PC-3 (cell line): ENCODE measurements at regions not wholly inside any gene's neighbourhood (a gene's known extent, or its start where the extent isn't known, plus 50 kb on each side); places are given as distances from the start of the nearest gene placed in this dataset.

Experiments
- ATAC-seq: fragments of 200-7000 bp; cut with Tn5 transposase; 2 replicates; pipeline ENCODE4 v1.9.1; 2020; ENCODE audit warnings: mild to moderate bottlenecking, moderate library complexity
- BruUV-seq: library from RNA; stranded (reverse); fragments of 400-500 nt; replicated peaks from 2 replicates; lab custom pipeline; 2021; lab: Mats Ljungman, UMichigan
- CTCF ChIA-PET: fragments of 300-600 bp; sonication (Branson Sonifier 250); formaldehyde crosslinking; loops from one replicate; lab custom pipeline; 2022; ENCODE audit warnings: antibody characterized with exemption; lab: Charles Lee
- POLR2A ChIA-PET: fragments of 300-600 bp; sonication (Branson Sonifier 250); formaldehyde crosslinking; loops from one replicate; lab custom pipeline; 2022; ENCODE audit warnings: antibody characterized with exemption; ENCODE audit not compliant: unreplicated experiment; lab: Charles Lee
- DNase-seq: peaks from one replicate; pipeline ENCODE4 v3.0.0-alpha.2; 2015
- H2AFZ ChIP-seq: fragments of 300-600 bp; sonication (generic); 2 replicates; pipeline ENCODE4 v1.6.0; 2016; ENCODE audit warnings: antibody characterized with exemption, low read length
- H3F3A ChIP-seq: fragments of 300-600 bp; sonication (generic); one replicate; pipeline ENCODE4 v1.6.0; 2017; ENCODE audit warnings: antibody characterized with exemption, low read length, control low read depth, mild to moderate bottlenecking; ENCODE audit not compliant: unreplicated experiment
- H3K27ac ChIP-seq: fragments of 300-600 bp; sonication (generic); 2 replicates; pipeline ENCODE4 v1.5.1; 2016; ENCODE audit warnings: mild to moderate bottlenecking, low read length
- H3K27me3 ChIP-seq: fragments of 300-600 bp; sonication (generic); 2 replicates; pipeline ENCODE4 v1.6.1; 2016; ENCODE audit warnings: low read length, mixed read lengths
- H3K36me3 ChIP-seq: fragments of 300-600 bp; sonication (generic); 2 replicates; pipeline ENCODE4 v1.6.1; 2016; ENCODE audit warnings: low read depth, mixed run types, low read length, mixed read lengths
- H3K4me1 ChIP-seq: fragments of 300-600 bp; sonication (generic); 2 replicates; pipeline ENCODE4 v1.5.1; 2016; ENCODE audit warnings: low read length; ENCODE audit not compliant: insufficient read depth
- H3K4me2 ChIP-seq: fragments of 300-600 bp; sonication (generic); 2 replicates; pipeline ENCODE4 v1.6.0; 2016; ENCODE audit warnings: low read length
- H3K4me3 ChIP-seq: fragments of 300-600 bp; sonication (generic); 2 replicates; pipeline ENCODE4 v1.5.1; 2016; ENCODE audit warnings: mild to moderate bottlenecking, low read length, mixed read lengths
- H3K79me2 ChIP-seq: fragments of 300-600 bp; sonication (generic); 2 replicates; pipeline ENCODE4 v1.6.1; 2017; ENCODE audit warnings: low read length, mixed read lengths
- H3K9ac ChIP-seq: fragments of 300-600 bp; sonication (generic); 2 replicates; pipeline ENCODE4 v1.6.0; 2016; ENCODE audit warnings: mild to moderate bottlenecking, low read length
- H3K9me2 ChIP-seq: fragments of 300-600 bp; sonication (generic); replicated peaks from 2 replicates; pipeline ENCODE4 v1.6.1; 2016; ENCODE audit warnings: mixed run types, low read length, mixed read lengths
- H3K9me3 ChIP-seq: fragments of 300-600 bp; sonication (generic); 2 replicates; pipeline ENCODE4 v1.6.1; 2016; ENCODE audit warnings: low read length, mixed read lengths
- H4K20me1 ChIP-seq: fragments of 300-600 bp; sonication (generic); 2 replicates; pipeline ENCODE4 v1.6.1; 2016; ENCODE audit warnings: low read length, mixed read lengths
- CTCF ChIP-seq: fragments of 300-600 bp; sonication (generic); conservative IDR thresholded peaks from 2 replicates; pipeline ENCODE4 v1.5.1; 2017; ENCODE audit warnings: antibody characterized with exemption, low read depth, mild to moderate bottlenecking, low read length
- EZH2 ChIP-seq: fragments of 300-600 bp; sonication (generic); IDR thresholded peaks from one replicate; pipeline ENCODE4 v1.6.1; 2017; ENCODE audit warnings: antibody characterized with exemption, mild to moderate bottlenecking, low read length; ENCODE audit not compliant: unreplicated experiment
- EZH2phosphoT487 ChIP-seq: fragments of 300-600 bp; sonication (generic); IDR thresholded peaks from 2 replicates; pipeline ENCODE4 v1.6.1; 2018; ENCODE audit warnings: mild to moderate bottlenecking, antibody characterized with exemption, low read length, borderline replicate concordance
- intact Hi-C: fragments of 100-400 bp; cut with micrococcal nuclease; formaldehyde crosslinking; loops from 2 replicates; pipeline ENCODE4 v1.9.0; 2023

GRCh38 chr10:106032450-106033002 lies 1132.0 kb downstream of the SORCS1 start:
- Histone ChIP-seq H4K20me1 (no peaks in the 10 kb centered on the region), H3K9me2 (no peaks in the 10 kb centered on the region), H3K27me3 (no peaks in the 10 kb centered on the region), H2AFZ (no peak overlapping the region), H3K4me2 (no peak overlapping the region), H3K9ac (no peak overlapping the region), H3F3A (no peaks in the 10 kb centered on the region), H3K9me3 (no peaks in the 10 kb centered on the region), H3K4me1 (no peaks in the 10 kb centered on the region), H3K79me2 (no peaks in the 10 kb centered on the region), H3K27ac (no peak overlapping the region), H3K36me3 (no peaks in the 10 kb centered on the region), H3K4me3 (no peak overlapping the region)
- DNase-seq, result no peak
- ChIA-PET CTCF (no interaction called here), POLR2A (no interaction called here)
- BruUV-seq, result no TSS peak
- ATAC-seq, result no peak
- intact Hi-C loops, result no loop called here
- no peak for TF ChIP-seq EZH2phosphoT487
- TF ChIP-seq EZH2, result no peak
- no peak for TF ChIP-seq CTCF

DNA sequence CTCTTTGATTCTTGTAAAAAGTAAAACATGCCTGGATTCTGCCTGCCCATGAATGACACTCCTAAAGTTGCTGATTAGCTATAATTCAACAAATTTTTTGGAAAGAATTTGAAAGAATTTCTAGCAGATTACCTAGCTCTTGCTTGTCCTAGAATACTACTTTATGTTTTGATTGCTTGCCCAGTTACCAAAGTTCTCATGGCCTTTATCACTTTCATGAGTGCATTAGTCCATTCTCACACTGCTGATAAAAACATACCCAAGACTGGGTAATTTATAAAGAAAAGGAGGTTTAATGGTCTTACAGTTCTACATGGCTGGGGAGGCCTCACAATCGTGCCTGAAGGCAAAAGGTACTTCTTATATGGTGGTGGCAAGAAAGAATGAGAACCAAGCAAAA lies 1137.3 kb downstream of the SORCS1 start:
- Histone ChIP-seq H3K36me3 (no peaks in the 10 kb centered on the region), H3K4me2 (no peak overlapping the region), H3K27ac (no peak overlapping the region), H3K4me3 (no peak overlapping the region), H3K9ac (no peak overlapping the region), H3K9me2 (no peaks in the 10 kb centered on the region), H3F3A (no peaks in the 10 kb centered on the region), H3K4me1 (no peaks in the 10 kb centered on the region), H4K20me1 (no peaks in the 10 kb centered on the region), H2AFZ (no peak overlapping the region), H3K79me2 (no peaks in the 10 kb centered on the region), H3K9me3 (no peaks in the 10 kb centered on the region), H3K27me3 (peaks cover 16% of the 10 kb centered on the region; the same call in 1 of the 2 replicates)
- ChIA-PET POLR2A (no interaction called here), CTCF (no interaction called here)
- no TSS peak for BruUV-seq
- intact Hi-C loops, result no loop called here
- TF ChIP-seq CTCF, result no peak
- no peak for TF ChIP-seq EZH2phosphoT487
- TF ChIP-seq EZH2, result no peak
- DNase-seq, result no peak
- ATAC-seq, result no peak

DNA sequence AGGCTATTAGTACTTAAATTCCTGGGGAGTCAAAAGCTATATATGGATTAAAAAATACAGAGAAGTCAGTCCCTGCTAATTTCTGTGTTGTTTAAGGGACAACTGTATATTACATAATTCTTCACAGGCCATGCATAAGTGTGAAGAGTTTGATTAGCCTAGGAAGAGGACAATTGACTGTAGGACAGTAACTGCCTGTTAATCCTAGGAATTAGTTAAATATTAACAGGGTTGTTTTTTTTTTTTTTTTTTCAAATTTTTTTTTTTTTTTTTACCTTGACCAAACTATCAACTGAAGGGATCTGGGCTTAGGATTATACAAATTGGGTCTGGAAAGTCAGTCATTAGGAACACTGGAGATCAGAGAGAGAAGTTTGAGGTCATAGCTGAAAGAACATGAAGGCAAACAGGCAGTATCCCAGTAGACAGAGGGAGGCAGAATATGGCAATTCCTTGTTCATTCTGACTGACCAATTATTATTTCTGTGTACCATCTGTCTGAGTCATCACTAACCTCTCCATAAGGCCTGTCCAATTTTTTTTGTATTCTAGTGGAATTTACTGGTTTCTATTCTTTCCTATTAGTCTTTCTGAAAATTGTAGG lies 1139.2 kb downstream of the SORCS1 start:
- no TSS peak for BruUV-seq
- Histone ChIP-seq H3K4me1 (no peaks in the 10 kb centered on the region), H3K27ac (no peak overlapping the region), H4K20me1 (no peaks in the 10 kb centered on the region), H3K4me2 (no peak overlapping the region), H3K36me3 (no peaks in the 10 kb centered on the region), H3K79me2 (no peaks in the 10 kb centered on the region), H3K27me3 (peaks cover 16% of the 10 kb centered on the region; the same call in 1 of the 2 replicates), H3K9ac (no peak overlapping the region), H3K4me3 (no peak overlapping the region), H2AFZ (no peak overlapping the region), H3F3A (no peaks in the 10 kb centered on the region), H3K9me2 (no peaks in the 10 kb centered on the region), H3K9me3 (no peaks in the 10 kb centered on the region)
- intact Hi-C loops, result no loop called here
- TF ChIP-seq CTCF, result no peak
- TF ChIP-seq EZH2, result no peak
- TF ChIP-seq EZH2phosphoT487, result no peak
- ATAC-seq (no peak), DNase-seq (no peak)
- POLR2A ChIA-PET, result no interaction called here
- CTCF ChIA-PET, result no interaction called here
